ENCODE measurements at regions not wholly inside any gene's neighbourhood (a gene's known extent, or its start where the extent isn't known, plus 50 kb on each side); places are given as distances from the start of the nearest gene placed in this dataset.

DNA sequence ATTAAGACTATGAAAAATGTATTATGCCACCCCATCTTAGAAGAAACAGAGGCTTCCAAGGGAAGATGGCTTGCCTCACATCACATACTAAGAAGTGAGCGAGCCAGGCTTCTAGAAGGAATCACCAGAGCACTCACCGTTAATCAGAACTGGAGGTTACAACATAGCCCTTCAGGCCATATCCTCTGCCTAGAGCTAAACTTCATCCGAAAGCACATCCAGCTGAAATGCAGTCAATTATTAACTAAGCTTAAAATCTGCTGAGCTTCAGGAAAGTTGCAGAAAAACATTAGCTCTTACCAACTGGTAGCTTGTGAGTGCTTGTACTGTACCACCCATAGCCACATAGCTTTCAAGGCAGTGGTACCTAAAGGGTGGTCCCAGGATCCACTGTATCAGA is 483.2 kb downstream of the TBL1XR1 start:
- DNase-seq (ENCODE audit: low read depth): peak; percentile 2

- no peak for DNase-seq (ENCODE audit: low read depth)
Observed at GRCh38 chr3:176712191-176712590, 485.1 kb downstream of the TBL1XR1 start.

DNA sequence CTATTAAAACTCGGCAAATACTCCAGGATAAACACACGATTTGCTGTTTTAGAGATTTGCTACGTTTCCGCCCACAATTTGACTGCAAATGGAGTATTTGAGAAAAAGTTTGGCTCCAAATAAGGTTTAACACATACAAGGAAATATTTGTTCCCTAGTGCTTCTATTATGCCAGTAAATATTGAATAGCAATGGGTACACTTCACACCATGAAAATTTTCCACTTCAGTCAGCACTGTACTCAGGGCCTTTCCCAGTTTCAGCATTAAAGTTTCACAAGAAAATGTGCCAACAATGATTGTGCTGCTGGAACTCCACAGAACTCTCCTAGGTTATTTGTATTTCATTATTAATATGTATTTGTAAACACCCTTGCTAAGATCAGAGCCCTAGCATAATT is 498.0 kb downstream of the TBL1XR1 start:
- DNase-seq (ENCODE audit: low read depth): peak; percentile 11

GRCh38 chr3:176697284-176697889 is 499.9 kb downstream of the TBL1XR1 start:
- DNase-seq (ENCODE audit: low read depth): no peak

DNA sequence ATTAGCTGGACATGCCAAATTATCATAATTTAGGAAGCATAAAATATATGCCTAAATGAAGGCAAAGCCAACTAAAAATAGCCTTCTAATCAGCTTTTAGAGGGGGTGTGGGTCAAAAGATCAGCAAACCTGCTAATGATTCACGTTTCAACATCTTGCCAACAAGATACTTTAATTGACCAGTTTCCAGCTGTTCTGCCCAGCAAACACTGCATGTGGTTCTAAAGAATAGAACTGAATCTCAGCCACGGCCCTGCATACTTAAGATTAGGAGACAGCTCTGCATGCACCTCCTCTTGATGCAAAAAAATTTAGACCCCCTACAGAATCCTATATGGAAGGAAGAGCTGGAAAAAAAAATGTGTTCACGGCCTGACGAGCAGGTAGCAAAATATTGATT is 500.5 kb downstream of the TBL1XR1 start:
- DNase-seq (ENCODE audit: low read depth): no peak

DNA sequence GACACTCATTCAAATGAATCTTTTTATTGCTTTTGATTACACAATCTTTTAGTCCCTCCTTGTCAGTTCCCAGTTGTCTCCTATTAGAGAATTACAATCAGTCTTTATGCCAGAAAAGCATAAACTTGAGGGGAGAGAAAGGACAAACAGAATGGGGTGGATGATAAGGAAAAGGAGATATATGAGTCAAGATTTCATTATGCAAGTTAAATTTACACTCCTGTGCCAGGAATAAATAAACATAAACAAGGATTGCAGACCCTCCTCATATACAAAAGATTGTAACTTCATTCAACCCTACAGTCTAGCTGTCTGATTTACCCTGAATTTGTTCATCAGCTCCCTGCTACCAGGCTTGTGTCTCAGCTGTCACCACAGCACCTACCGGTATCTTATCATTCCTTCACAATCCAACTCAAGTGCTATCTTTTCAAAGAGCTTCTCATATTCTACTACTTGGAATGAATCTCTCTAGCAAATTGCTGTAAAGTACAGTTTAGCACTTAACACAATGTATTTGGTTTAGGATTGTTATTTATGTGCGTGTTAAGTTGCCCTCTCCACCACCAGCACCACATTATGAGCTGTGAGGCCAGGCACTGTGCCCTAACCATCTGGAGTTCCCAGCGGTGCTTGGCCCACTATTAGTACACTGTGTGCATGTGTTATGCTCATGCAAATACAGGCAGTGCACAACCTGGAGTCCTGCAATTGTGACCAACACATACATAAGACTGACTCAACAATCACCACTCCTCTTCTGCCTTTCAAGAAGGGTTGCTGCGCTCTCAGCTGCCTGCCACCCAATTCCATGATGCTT is 504.1 kb downstream of the TBL1XR1 start:
- no peak for DNase-seq (ENCODE audit: low read depth)

DNA sequence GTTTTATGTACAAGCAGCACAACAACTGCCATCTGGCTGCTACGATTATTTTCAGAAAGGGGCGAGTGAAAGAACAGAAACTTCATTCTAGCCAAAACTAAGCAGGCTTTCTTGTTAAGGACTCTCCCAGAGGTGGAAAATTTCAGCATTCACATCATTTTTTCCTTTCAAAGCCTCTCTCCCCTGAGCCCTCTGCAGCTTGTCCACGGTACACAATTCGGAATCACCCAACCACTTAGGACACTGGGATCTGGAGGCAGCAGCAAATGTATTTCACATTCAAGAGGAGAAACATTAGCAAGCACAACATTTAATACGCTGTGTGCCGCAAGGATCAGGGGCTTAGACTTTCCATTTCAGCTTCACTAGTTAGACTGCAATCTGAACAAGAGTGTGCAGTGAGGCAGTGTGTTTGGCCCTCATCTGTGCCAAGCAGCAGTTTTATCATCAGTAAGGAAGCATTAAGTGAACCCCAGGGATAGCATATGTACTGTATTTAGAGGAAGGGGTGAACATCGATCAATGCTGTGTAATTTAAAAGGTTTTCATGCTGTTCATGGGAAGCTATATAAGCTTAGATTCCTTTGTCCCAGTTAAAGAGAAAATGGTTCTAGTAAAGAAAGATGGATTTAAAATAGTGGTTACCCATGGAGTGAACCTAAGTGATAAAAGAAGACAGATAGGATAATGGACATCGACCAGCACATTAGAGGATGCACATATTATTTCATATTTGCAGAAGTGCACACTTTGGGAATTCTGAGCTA is 504.9 kb downstream of the TBL1XR1 start:
- no peak for DNase-seq (ENCODE audit: low read depth)

DNA sequence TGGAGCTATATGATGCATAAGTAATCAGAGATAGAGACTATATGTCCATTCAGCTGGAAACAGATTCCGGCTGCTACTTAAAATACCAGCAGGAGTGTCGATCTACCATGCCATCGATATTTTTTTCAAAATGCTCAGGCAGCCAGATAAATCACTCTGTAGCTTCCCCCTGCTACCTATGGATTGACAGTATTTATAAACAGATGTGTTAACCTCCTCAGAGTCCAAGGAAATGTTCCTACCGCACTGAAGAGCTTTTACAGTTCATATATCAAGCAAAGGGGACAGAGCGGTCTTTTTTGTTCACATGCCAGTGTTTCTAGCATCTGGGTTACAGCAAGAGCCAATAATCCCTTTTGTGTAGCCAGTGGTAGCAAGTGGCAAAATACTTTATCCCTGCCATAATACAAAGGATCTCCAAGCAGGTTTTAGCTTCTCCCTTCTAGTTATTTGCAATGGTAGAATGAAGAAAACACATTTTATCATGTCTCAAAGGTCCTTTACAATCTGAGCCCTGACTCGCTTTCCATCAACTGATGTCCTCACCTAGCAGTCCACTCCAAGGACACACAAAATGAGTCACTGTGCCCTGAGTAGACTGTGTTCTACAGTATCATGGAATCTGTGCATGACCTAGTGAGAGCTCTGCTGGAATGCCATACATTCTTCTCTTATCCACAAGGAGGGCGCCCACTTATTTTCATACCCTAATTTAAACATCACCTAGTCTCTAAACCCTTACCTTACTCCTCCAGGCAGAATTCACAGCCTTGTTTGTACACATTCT is 507.0 kb downstream of the TBL1XR1 start:
- no peak for DNase-seq (ENCODE audit: low read depth)

- DNase-seq (ENCODE audit: low read depth): no peak
Observed at GRCh38 chr3:176687754-176688153, 509.5 kb downstream of the TBL1XR1 start.

DNA sequence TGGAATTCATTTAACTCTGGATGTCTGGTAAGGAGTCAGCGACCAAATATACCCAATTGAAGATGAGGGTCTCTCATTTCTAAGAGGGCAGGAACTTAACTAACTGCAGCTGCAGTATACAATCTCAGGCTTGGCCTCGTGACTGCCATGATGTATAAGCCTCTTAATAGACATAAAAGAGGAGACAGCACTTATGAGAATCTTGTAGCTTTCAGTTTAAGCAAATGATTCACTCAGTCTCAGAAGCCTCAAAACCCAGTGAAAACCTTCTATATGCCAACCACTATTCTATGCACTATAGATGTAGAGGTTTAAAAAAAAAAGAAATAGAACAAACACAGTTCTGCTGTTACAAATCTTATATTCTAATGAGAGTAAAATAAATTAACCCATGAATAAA is 513.9 kb downstream of the TBL1XR1 start:
- DNase-seq (ENCODE audit: low read depth): no peak

- peak; percentile 76 for DNase-seq (ENCODE audit: low read depth)
Observed at GRCh38 chr3:176663837-176664831, 533.1 kb downstream of the TBL1XR1 start.

DNA sequence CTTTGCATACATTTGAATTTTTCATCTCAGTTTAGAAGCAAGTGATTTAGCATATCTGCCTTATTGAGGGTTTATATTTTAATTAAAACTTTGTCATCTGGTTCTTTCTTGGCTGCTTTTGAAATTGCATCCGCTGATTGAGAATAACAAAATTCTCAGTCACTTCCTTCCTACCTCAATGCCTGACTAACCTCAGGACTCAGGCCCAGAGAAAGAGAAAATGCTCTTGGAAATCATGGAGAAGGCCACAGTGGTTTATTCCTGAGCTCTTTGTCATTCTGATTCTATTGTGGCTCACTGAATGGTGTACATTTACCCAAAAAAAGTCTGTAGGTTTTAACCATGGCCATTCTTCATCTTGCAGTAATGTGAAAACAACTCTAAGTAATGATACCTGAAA is 533.9 kb downstream of the TBL1XR1 start:
- DNase-seq (ENCODE audit: low read depth): no peak

- DNase-seq (ENCODE audit: low read depth): no peak
Observed at GRCh38 chr3:176661432-176661964, 535.8 kb downstream of the TBL1XR1 start.

GRCh38 chr3:176655404-176656094 is 541.7 kb downstream of the TBL1XR1 start:
- no peak for DNase-seq (ENCODE audit: low read depth)

DNA sequence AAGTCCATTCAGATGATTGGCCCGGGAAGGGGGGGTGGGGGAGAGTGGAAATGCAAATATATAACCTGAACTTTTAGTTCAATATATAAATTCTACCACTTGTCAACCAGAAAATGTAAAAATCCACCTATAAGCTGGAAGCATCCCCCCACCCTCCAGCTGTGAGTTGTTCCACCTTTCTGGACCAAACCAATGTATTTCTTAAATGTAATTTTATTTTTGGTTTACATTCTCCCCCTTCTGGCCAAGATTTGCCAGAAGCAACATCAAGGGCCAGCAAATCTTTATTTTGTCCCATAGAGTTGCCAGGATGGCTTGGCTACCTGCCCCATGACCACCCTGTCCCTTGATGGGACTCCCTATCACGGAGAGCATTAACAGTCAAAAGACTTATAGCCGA is 545.7 kb downstream of the TBL1XR1 start:
- no peak for DNase-seq (ENCODE audit: low read depth)

GRCh38 chr3:176650478-176650877 is 546.8 kb downstream of the TBL1XR1 start:
- peak; percentile 31 for DNase-seq (ENCODE audit: low read depth)

DNA sequence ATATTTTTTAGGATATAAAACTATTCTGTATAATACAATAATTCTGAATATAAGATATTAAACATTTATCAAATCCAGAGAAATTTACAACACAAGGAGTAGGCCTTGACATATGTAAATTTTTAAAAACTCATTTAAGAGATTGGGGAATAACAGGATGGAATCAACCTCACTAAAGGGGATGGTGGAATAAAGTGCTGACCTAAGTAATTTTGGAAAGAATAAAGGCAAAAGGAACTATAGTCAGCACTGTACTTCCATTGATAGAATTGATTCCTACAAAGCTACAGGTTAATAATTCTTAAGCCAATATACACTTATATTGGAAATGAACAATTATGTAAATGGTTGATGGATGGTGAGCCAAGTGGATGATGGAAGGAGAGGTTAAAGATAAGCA is 549.3 kb downstream of the TBL1XR1 start:
- DNase-seq (ENCODE audit: low read depth): no peak

DNA sequence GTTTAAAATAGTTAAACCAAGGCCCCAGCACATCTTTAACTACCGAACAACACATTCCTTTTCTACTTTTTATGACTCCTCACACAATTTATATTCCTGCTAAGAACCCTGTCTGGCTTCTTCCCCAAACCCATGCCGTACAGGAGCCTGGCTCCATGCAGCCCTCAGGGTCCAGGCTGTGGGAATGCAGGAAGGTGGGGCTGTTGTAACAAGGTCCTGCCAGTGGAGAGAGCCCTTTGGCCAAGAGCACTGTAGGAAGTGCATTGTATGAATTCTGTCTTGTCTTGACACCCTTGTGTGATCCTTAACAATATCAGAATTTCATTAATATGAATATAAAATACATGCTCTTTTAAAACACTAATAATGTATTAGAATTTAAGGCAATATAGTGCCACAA is 563.8 kb downstream of the TBL1XR1 start:
- DNase-seq (ENCODE audit: low read depth): no peak

DNA sequence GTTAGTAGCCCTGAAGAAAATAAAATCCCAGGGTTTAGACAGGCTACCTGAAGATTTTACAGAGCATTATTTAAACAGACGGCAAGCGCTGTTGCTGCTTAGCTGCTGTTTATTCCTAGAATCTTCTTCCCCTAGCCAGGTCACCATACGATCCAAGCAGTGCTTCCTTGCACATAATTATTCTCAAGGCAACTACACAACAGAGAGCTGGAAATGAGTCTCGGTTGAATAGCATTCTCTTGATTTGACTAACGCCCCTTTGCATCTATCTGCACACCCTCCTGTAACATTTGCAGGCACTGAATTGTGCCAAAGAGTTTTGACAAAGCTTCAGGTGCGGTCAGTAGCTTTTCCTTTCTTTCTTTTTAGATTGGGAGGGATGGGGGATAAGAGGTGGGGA is 564.4 kb downstream of the TBL1XR1 start:
- no peak for DNase-seq (ENCODE audit: low read depth)

DNA sequence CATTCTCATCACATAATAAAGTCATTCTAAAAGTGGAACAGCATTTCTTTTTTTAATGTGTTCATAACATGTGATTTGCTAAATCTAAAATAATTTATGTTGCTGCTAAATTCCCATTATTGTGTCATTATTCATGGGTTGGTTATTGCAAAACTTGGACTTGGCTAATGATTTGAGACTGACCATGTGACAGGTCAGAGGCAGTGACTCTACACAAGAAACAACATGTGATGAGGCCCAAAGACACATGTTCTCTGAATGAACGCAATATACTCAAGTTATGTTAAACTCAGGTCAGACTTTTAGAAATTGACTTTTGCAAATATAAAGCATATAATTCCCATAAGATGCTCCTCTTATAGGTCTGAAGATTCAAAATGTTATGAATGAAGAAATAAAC is 566.1 kb downstream of the TBL1XR1 start:
- peak; percentile 11 for DNase-seq (ENCODE audit: low read depth)
